Astrocyte (in vitro differentiated cells and primary cell): ENCODE measurements at regions not wholly inside any gene's neighbourhood (a gene's known extent, or its start where the extent isn't known, plus 50 kb on each side); places are given as distances from the start of the nearest gene placed in this dataset.

ENCODE experiments used
- CTCF ChIP-seq: IDR thresholded peaks from 2 replicates; pipeline ENCODE4 v1.5.1; 2011; ENCODE audit warnings: low read depth, mild to moderate bottlenecking, inconsistent platforms, low read length, moderate library complexity; ENCODE audit not compliant: insufficient read depth
- EZH2 ChIP-seq: IDR thresholded peaks from 2 replicates; pipeline ENCODE4 v1.6.1; 2012; ENCODE audit warnings: mild to moderate bottlenecking, low read length, inconsistent platforms; ENCODE audit not compliant: insufficient read depth

GRCh38 chr12:92649511-92650227 is 53.1 kb upstream of the PLEKHG7 start:
- TF ChIP-seq CTCF (peak; percentile 74), EZH2 (no peak)
